HG02981 (cell line): ENCODE measurements at regions not wholly inside any gene's neighbourhood (a gene's known extent, or its start where the extent isn't known, plus 50 kb on each side); places are given as distances from the start of the nearest gene placed in this dataset.

Experiments
- ATAC-seq: cut with Tn5 transposase; IDR thresholded peaks from one replicate; pipeline ENCODE4 v1.9.1; 2021; ENCODE audit warnings: mild to moderate bottlenecking, moderate library complexity; ENCODE audit not compliant: unreplicated experiment

DNA sequence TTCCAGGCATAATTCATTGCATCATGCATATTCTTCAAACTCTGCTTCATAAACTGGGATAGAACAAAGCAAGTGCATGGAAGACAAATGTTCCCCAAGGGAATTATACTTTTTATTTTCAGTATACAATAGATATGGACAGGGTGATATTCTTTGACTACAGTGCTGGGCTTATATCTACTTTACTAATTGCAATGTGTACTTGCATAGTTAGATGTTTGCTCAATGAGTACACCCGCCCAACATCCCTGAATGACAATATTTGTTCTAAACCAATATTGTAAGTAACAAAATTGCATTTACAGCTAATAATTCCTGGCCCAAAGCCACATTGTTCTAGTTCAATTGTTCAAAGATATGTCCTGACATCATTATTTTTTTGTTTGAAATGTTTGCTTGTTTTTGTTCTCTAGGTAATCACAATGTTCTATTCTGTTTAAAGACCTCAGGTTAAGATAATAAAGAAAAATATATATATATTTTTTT lies 171.4 kb downstream of the PTN start:
- no peak for ATAC-seq

DNA sequence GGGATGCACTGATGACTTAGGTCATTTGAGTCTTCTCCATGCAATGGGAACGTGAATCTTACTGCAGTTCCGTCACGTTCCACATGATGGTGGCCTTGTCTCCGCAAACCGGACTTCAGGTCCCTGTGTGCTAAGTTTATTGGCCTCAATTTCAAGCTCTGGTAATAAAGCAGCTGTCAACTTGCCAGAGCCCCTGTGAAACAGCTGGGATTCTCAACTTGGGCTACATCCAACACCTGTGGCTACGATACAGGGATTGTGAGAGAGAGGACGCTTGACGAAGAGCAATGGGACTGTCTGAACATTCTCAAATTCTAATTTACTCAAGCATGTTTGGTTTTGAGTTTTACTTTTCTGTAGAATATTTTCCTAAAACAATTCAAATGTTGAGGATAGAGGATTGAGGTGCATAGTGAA lies 174.2 kb downstream of the PTN start:
- no peak for ATAC-seq

DNA sequence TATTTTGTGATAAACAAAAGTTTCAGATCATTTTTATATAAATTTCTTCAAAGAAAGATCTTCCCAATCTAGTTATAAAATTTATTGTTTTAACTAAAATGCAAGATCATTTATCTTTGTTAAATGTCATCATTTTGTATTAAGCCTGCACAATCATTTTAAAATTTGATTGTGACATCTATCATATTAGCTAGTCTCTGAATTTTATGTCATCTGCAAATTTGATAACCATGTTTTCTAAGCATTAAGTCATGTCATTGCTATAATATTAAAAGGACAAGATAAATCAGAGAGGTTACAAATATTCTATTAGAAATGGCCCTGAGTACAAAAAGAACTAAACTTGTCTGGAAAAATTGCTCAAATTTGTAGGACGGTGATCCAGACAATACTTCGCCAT lies 175.9 kb downstream of the PTN start:
- ATAC-seq, result no peak

DNA sequence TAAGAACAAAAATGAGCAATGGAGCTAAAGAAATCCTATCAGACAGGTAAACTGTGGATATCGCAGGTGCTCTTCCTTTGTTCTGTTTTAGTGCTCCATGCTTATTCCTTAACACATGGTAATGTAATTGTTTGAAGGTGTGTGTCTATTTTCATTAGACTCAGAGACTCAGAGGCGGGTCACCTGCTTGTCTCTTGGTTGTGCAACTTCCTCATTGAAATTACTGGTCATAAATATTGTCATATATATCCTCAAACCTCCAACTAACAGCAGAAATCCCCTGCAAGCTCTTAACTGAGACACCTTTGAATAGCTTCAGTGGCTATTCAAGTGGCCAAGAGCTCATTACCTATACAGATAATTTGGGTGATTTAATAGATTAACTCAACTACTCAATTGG lies 177.2 kb downstream of the PTN start:
- ATAC-seq, result no peak

DNA sequence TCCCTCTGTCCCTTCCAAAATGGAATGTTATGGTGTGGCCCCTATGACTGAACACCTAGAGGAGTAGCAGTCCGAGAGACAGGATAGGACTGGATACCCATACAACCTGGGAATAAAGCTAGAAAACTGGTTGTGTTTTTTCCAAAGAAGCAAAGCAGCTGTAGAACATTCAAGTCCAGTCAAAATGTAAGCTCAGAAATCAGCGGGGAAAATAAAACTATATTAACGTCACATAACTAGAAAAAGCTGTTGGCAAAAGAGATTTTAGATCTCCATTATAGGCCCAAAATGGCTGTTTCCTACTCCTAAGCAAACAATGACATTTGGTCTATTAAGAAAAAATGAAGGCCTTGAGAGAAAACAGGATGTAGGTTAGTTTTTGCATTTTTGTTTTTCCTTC lies 177.7 kb downstream of the PTN start:
- ATAC-seq, result no peak

DNA sequence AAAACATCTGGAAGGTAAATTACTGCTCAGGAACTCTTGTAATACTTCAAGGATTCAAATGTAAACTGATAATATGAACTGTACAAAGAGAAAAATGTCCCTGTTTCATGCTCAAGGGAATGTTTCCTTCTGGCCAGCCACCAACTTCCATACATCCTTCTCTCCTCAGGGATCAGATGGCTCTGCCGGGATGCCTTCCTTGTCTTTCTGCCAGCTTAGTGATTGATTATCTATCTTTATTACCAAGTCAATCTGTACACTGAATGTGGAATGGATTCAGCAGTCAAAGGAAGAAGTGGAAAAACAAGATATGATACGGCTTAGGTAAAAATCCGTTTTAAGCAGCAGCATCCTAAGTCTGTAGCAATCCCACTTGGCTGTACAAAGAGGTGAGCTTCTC lies 178.3 kb downstream of the PTN start:
- no peak for ATAC-seq

DNA sequence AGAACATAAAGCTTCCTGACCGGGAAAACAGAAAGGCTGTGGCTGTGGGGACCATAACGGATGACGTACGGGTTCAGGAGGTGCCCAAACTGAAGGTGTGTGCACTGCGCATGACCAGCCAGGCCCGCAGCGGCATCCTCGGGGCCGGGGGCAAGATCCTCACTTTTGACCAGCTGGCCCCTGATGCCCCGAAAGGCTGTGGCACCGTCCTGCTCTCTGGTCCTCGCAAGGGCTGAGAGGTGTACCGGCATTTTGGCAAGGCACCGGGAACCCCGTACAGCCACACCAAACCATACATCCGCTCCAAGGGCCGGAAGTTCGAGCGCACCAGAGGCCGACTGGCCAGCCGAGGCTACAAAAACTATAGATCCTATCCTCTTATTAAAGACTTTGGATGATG lies 179.3 kb downstream of the PTN start:
- ATAC-seq, result no peak

DNA sequence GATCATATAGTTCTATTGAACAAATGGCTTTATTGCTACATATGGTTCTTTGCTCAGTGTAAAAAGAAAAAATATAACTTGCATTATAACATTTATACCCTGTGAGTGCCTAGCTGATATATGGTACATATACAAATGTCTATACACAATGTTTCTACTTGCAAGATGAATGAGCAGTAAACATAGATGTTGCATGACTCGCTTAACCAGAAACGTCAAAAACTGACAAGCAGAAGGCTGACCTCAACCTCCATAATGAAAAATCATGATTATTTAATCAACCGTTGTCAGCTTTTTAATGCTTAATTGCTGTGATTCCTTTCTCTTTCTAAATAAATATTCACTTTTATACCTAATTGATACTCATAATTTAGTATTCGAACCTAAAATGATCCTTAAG lies 183.3 kb downstream of the PTN start:
- no peak for ATAC-seq

DNA sequence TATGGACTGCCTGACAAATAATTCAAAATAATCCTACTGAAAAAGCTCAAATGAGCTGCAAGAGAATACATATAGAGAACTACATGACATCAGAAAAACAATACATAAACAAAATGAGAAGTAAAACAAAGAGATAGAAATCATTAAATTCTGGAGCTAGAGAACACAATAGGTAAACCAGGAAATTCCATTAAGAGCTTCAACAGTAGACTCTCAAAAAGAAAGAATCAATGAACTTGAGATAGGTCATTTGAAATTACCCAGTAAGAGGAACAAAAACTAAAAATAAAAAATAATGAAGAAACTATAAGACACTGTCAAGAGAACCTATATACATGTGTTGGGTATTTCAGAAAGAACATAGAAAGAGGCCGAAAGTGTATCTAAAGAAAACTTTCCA lies 186.3 kb downstream of the PTN start:
- no peak for ATAC-seq

DNA sequence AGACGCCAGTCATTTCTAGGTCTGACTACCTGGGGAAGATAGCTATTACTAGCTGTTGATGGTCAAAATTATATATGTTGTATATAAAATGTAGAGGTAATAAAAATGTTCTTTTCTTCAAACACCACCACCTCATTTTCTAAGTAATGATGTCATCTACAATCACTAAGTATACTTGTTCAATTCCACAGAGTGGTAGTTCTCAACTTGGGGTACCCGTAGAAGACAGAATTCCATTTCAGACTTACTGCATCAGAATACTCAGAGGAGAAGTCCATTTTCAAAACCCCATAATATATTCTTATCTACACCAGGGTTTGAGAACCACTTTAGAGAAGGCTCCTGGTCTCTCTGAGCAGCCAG lies 191.9 kb downstream of the PTN start:
- no peak for ATAC-seq

DNA sequence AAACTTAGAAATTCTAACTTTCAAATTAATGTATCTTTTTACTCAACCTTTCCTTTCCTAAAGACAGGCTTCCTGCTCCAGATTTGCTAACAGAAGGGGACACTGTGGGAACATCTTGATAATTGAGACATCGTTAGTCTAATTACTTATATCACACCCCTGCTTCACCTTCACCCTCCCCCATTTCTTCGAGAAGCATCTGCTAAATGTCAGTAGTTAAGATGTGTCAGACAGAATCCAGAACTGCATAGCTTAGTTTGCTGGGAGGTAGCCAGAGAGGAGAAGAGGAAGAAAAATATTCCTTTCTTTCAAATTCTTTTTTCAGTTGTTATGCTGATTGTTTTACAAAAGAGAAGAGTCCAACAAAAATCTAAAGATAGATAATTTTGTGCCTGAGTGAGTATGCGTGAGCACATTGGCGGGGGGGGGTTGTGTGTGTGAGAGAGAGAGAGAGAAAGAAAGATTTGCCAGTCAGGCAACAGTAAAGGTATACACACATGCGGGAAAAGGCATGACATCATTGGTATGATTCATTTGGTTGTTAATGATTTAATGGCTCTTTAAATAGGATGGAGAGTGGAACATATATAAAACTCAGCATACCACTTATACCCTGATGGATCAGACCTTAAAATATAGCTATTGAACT lies 192.4 kb downstream of the PTN start:
- no peak for ATAC-seq

DNA sequence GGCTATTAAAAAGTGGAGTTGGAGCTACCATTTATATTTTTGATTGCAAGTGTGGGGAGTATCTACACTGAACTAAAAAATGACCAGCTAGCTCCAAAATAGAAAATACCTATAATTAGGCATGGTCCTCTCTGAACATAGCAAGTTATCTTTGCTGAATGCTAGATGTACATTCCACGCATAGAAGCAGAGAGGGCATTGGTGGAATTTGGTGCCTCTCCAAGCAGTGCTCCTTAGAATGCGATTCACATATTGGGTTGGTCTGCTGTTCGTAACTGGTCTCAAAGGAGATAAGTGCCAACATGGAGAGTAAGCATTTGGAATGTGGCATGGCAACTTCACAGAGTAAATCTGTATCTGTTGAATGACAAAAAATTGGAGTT lies 196.2 kb downstream of the PTN start:
- ATAC-seq, result no peak

DNA sequence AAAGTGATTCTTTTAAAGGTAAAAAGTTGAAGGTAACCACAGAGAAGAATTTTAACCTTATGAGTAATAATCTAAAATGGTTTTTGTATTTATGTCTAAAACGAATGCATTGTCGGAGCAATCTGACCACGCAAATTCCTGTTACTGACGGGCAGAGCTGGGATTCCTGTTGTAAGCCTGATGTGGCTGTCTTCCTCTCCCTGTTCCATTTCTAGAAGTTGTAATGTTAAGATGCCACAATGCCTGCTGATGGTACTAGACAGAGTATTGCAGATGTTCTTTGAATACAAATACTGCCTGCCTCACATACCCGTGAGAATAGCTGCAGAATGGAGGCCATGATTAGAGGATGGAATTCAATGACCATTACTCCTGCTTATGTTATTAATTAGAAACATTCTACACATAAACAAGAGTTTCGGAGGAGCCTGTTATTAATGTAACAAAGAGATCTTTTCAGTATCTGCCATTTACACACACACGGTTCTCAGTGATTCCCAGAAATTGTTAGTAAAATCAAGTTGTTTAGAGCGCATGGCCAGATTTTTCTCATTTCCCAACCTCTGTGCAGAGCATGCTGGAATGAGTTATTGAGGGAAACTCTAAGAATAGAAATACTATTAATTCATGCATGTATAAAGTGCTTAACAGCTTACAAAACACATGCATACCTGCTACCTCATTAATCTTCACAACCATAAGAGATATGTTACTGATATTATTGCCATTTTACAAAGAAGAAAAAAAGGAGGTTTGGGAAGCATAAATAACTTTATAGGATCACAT lies 196.8 kb downstream of the PTN start:
- no peak for ATAC-seq

DNA sequence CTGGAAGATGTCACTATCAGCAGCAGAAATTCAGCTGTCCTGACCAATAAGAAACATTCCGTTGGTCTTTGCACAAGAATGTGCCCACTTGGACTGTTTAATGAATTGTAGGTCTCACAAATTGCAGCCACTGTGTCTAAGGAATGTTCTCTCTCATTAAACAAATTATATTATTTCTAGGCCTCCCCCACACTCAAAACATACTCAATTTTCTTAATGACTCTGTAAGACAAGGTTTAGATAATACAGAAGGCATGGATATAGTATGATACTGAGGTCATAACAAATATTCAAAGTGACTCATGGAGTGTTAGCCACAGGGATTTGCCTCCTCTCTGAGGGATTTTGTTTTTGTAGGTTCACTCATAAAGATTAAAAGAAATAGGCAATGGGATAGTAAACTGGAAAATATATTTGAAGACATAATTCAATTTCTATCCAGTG lies 197.5 kb downstream of the PTN start:
- no peak for ATAC-seq

DNA sequence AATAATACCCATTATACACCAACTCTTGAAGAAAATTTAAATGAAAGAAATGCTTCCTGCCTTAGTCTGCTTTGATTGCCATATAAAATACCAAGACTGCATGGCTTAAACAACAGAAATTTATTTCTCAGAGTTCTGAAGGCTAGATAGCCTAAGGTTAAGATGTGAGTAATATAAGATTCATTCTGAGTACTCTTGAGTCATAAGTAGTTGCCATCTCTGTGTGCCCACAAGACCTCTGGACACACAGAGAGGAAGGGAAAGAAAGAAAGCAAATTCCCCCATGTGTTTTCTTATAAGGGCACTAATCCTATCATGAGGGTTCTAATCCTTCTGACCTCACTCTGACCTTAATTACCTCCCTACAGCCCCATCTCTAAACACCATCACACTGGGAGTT lies 201.2 kb downstream of the PTN start:
- no peak for ATAC-seq

DNA sequence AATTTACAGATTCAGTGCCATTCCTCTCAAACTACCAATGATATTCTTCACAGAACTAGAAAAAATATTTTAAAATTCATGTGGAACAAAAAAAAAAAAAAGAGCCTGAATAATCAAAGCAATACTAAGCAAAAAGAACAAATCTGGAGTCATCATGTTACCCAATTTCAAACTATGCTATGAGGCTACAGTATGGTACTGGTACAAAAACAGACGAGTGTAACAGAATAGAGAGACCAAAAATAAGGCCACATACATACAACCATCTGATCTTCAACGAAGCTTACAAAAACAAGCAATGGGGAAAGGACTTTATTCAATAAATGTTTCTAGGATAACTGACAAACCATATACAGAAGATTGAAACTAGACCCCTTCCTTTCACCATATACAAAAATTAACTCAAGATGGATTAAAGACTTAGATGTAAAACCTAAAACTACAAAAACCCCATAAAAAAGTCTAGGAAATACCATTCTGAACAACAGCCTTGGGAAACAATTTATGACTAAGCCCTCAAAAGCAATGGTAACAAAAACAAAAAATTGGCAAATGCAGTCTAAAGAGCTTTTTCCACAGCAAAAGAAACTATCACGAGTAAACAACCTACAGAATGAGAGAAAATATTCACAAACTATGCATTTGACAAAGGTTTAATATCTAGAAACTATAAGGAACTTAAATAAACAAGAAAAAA lies 207.7 kb downstream of the PTN start:
- ATAC-seq, result no peak

DNA sequence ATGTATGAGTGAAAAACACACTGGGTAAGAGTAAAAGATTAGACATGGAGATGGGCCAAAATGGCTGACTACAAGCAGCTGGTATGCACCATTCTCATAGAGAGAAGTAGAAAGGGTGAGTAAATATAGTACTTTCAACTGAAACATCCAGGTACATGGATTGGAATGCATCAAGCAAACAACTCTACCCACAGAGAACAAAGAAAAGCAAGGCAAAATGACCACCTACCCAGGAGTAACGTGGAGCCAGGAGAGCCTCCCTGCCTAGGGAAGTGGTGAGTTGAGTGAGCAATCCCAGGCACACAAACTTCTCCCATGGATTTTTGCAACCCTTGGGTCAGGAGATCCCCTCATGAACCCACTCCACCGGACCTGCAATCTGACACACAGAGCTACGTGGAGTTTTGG lies 212.8 kb downstream of the PTN start:
- ATAC-seq, result no peak

DNA sequence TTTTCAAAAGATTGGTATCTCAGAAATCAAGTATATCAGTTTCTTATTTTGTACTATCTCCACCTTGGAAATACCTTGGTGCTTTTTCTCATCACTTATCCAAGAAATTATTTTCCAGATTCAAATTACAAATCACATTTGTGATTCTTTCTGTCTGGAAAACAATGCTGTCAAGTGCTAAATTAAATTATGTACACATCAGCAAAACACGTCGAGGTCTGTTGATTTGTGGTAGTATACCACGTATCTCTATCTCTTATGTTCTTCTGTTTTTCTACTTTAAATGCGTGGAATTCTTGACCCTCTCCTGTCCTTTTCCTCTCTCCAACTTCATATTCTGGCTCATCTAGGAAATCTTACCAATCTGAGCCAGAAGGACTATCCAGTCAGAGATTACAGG lies 214.5 kb downstream of the PTN start:
- no peak for ATAC-seq

DNA sequence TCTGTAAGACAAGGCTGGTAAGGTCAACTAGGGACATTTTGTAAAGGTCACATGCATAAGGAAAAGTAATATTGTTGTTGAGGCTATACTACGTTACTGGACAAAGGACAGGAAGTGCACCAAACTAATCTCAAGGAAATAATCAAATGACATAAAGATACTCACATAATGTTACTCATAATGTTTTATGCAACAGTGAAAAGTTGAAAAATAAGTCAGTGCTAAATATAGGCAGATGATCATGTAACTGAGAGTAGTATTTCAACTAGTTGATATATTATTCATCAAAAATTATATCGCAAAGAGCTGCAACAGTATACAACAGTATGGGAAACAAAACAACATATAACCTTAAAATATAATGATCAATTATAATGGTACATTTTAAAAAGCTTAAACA lies 215.7 kb downstream of the PTN start:
- ATAC-seq, result no peak

DNA sequence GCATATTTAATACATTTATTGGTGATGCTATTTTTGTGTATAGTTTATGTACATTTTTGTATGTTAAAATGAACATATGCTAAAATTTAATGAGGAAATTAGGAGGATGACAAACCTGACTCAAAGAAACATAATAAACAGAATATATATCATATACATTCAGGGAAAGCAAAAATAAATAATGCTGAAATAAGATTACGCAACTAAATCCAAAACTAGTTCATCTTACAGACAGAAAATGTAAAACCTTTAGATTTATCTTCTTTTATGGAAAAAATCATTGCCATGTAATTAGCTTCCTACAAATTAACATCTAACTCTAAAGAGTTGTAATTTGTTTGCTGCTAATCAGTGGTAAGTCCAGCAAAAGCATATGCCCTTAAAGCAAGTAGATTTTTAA lies 216.5 kb downstream of the PTN start:
- ATAC-seq, result no peak

DNA sequence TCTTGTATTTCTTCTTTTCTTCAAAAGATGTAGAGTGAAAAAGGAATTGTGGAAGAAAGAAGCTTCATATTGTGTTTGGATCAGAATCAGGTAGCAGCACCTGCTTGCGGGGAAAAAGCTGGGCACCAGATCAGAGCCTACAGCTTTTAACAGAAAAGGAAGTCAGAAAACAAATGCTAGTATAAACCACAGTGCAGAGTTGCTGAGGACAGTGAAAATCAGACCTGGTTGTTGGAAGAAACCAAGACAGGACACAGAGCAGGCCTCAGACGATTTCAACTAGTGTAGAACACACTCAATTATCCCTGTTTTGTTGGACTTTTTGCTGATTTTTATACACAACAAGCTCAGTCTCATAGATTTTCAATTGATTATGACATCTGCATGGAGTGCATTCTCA lies 221.4 kb downstream of the PTN start:
- ATAC-seq, result no peak

DNA sequence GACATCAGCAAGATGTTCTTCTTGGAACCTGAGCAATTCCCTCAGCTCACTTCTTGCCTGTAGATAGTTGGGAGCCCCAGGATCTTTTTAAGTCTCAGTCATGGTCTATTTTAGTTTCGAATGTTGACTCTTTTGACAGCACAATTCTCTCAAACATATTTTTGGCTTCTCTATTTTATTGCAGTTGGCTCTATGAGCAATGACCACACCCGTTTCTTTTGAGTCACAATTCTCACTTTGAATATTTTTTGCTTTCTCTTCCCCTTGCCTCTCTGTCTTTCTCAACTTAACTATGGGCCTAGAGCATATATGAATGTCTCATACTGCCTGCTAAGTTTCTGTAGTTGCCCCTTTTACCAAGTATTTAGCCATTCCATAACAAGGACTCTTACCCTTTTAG lies 222.8 kb downstream of the PTN start:
- ATAC-seq, result peak; percentile 57
